ENCODE measurements at regions not wholly inside any gene's neighbourhood (a gene's known extent, or its start where the extent isn't known, plus 50 kb on each side); places are given as distances from the start of the nearest gene placed in this dataset.

DNA sequence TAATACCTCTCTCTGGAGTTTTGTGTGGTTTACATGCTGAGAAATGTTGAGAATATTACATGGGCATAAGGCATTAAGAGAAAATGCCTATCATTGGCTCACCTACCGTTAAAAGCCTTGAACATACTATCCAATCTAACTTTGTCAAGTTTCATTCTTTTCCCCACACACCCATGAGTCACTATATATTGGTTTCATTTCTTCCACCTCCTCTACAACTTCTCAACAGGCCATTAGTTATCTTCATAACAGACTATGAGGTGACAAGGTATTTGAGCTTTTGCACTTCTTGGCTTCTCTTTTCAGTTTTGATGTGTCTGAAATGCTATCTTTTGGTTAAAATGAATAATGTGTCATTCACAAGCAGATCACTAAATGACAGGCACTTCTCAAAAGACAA is 288.0 kb downstream of the KCNN2 start:
- Histone ChIP-seq H3K79me2 (ENCODE audit: low read length) (no peaks in the 10 kb centered on the region), H3K27ac (ENCODE audit: low read length) (no peak overlapping the region), H3K4me2 (ENCODE audit: low read length) (no peak overlapping the region), H3K9me3 (ENCODE audit: insufficient read depth, low read length) (no peaks in the 10 kb centered on the region), H3K9ac (ENCODE audit: low read length) (no peak overlapping the region), H3K4me3 (ENCODE audit: low read length) (no peak overlapping the region), H4K20me1 (ENCODE audit: insufficient read depth, low read length) (no peaks in the 10 kb centered on the region), H2AFZ (ENCODE audit: low read depth, low read length) (no peak overlapping the region), H3K4me1 (ENCODE audit: low read length) (no peaks in the 10 kb centered on the region), H3K36me3 (replicated peaks; ENCODE audit: low read depth, low read length) (no peaks in the 10 kb centered on the region), H3K27me3 (ENCODE audit: low read depth, low read length) (no peaks in the 10 kb centered on the region)
- TF ChIP-seq, protein P1, sequence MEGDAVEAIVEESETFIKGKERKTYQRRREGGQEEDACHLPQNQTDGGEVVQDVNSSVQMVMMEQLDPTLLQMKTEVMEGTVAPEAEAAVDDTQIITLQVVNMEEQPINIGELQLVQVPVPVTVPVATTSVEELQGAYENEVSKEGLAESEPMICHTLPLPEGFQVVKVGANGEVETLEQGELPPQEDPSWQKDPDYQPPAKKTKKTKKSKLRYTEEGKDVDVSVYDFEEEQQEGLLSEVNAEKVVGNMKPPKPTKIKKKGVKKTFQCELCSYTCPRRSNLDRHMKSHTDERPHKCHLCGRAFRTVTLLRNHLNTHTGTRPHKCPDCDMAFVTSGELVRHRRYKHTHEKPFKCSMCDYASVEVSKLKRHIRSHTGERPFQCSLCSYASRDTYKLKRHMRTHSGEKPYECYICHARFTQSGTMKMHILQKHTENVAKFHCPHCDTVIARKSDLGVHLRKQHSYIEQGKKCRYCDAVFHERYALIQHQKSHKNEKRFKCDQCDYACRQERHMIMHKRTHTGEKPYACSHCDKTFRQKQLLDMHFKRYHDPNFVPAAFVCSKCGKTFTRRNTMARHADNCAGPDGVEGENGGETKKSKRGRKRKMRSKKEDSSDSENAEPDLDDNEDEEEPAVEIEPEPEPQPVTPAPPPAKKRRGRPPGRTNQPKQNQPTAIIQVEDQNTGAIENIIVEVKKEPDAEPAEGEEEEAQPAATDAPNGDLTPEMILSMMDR (IDR thresholded peaks at IDR 0.05; ENCODE audit: low read depth, low read length): no peak
- TF ChIP-seq EZH2phosphoT487 (IDR thresholded peaks at IDR 0.05; ENCODE audit: low read depth): no peak

DNA sequence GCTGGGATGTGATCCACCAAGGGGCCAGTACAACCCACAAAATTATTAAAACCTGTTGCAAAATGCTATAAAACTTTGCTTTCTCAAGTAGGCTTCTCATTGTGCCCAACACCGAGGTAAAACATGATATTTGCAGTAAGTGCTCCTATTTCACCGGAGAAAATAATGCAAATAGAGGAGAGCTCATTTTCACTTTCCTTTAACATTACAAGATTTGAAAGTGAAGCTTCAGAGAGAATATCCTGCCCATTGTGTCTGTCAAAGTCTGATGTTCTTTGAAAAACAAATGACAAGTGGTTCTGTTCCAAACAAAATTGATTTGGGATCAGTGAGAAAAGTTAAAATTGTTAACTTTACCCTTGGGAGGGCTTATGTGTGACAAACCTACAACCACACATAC is 287.1 kb downstream of the KCNN2 start:
- H3K4me2 ChIP-seq (ENCODE audit: low read length): no peak overlapping the region
- no peak overlapping the region for H2AFZ ChIP-seq (ENCODE audit: low read depth, low read length)
- no peaks in the 10 kb centered on the region for H3K79me2 ChIP-seq (ENCODE audit: low read length)
- no peak overlapping the region for H3K9ac ChIP-seq (ENCODE audit: low read length)
- no peaks in the 10 kb centered on the region for H3K36me3 ChIP-seq (replicated peaks; ENCODE audit: low read depth, low read length)
- H3K27me3 ChIP-seq (ENCODE audit: low read depth, low read length): no peaks in the 10 kb centered on the region
- no peaks in the 10 kb centered on the region for H4K20me1 ChIP-seq (ENCODE audit: insufficient read depth, low read length)
- H3K27ac ChIP-seq (ENCODE audit: low read length): no peak overlapping the region
- TF ChIP-seq, protein P1 (IDR thresholded peaks at IDR 0.05; ENCODE audit: low read depth, low read length): no peak
- no peak for TF ChIP-seq EZH2phosphoT487 (IDR thresholded peaks at IDR 0.05; ENCODE audit: low read depth)
- H3K9me3 ChIP-seq (ENCODE audit: insufficient read depth, low read length): no peaks in the 10 kb centered on the region
- no peaks in the 10 kb centered on the region for H3K4me1 ChIP-seq (ENCODE audit: low read length)
- H3K4me3 ChIP-seq (ENCODE audit: low read length): no peak overlapping the region

DNA sequence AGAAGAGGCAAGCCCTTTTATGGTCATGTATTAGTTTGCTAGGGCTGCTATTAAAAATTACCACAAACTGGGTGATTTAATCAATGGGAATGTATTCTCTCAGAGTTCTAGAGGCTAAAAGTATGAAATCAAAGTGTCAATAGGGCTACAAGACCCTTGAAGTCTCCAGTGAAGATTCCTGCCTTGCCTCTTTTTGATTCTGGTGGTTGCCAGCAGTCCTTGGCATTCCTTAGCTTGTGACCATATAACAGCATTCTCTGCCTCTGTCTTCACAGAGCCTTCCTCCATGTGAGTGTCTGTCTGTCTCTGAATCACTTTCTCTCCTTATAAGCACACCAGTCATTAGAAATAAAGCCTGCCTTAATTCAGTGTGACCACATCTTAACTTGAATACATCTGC is 282.7 kb downstream of the KCNN2 start:
- Histone ChIP-seq H3K36me3 (replicated peaks; ENCODE audit: low read depth, low read length) (no peaks in the 10 kb centered on the region), H3K9ac (ENCODE audit: low read length) (no peak overlapping the region), H3K27me3 (ENCODE audit: low read depth, low read length) (no peaks in the 10 kb centered on the region), H3K79me2 (ENCODE audit: low read length) (no peaks in the 10 kb centered on the region), H3K27ac (ENCODE audit: low read length) (no peak overlapping the region), H3K4me1 (ENCODE audit: low read length) (no peaks in the 10 kb centered on the region), H4K20me1 (ENCODE audit: insufficient read depth, low read length) (no peaks in the 10 kb centered on the region), H3K4me3 (ENCODE audit: low read length) (no peak overlapping the region), H3K4me2 (ENCODE audit: low read length) (no peak overlapping the region), H2AFZ (ENCODE audit: low read depth, low read length) (no peak overlapping the region), H3K9me3 (ENCODE audit: insufficient read depth, low read length) (no peaks in the 10 kb centered on the region)
- TF ChIP-seq, protein P1 (IDR thresholded peaks at IDR 0.05; ENCODE audit: low read depth, low read length): no peak
- TF ChIP-seq EZH2phosphoT487 (IDR thresholded peaks at IDR 0.05; ENCODE audit: low read depth): no peak

DNA sequence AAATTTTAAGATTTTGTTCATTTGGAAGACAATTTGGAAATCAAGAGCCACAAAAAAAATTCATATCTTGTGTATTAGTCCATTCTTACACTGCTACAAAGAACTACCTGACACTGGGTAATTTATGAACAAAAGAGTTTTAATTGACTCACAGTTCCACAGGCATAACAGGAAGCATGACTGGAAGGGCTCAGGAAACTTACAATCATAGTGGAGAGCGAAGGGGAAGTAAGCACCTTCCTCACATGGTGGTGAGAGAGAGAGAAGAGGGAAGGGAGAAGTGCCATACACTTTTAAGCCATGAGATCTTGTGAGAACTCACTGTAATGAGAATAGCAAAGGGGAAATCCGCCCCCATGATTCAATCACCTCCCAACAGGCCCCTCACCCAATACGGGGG is 274.4 kb downstream of the KCNN2 start:
- Histone ChIP-seq H3K9ac (ENCODE audit: low read length) (no peak overlapping the region), H2AFZ (ENCODE audit: low read depth, low read length) (no peak overlapping the region), H4K20me1 (ENCODE audit: insufficient read depth, low read length) (no peaks in the 10 kb centered on the region), H3K27me3 (ENCODE audit: low read depth, low read length) (no peaks in the 10 kb centered on the region), H3K9me3 (ENCODE audit: insufficient read depth, low read length) (no peaks in the 10 kb centered on the region), H3K4me2 (ENCODE audit: low read length) (no peak overlapping the region), H3K36me3 (replicated peaks; ENCODE audit: low read depth, low read length) (no peaks in the 10 kb centered on the region), H3K79me2 (ENCODE audit: low read length) (no peaks in the 10 kb centered on the region), H3K4me3 (ENCODE audit: low read length) (no peak overlapping the region), H3K4me1 (ENCODE audit: low read length) (no peaks in the 10 kb centered on the region), H3K27ac (ENCODE audit: low read length) (no peak overlapping the region)
- TF ChIP-seq, protein P1 (IDR thresholded peaks at IDR 0.05; ENCODE audit: low read depth, low read length): no peak
- no peak for TF ChIP-seq EZH2phosphoT487 (IDR thresholded peaks at IDR 0.05; ENCODE audit: low read depth)

All from OCI-LY3 (cell line).